IPS DF 6.9 (cell line): ENCODE measurements at regions not wholly inside any gene's neighbourhood (a gene's known extent, or its start where the extent isn't known, plus 50 kb on each side); places are given as distances from the start of the nearest gene placed in this dataset.

Experiments used
- DNase-seq: peaks from one replicate; pipeline ENCODE4 v3.0.0-alpha.2; 2013; ENCODE audit warnings: low read depth, low spot score
- H3K27ac ChIP-seq: one replicate; pipeline ENCODE4 v1.5.1; 2013; ENCODE audit warnings: low read length, control low read depth
- H3K27me3 ChIP-seq: 2 replicates; pipeline ENCODE4 v1.6.1; 2013; ENCODE audit warnings: mild to moderate bottlenecking, low read length; ENCODE audit not compliant: control insufficient read depth, insufficient read depth
- H3K36me3 ChIP-seq: 2 replicates; pipeline ENCODE4 v1.6.1; 2013; ENCODE audit warnings: low read length; ENCODE audit not compliant: control insufficient read depth, insufficient read depth
- H3K4me1 ChIP-seq: 2 replicates; pipeline ENCODE4 v1.6.1; 2013; ENCODE audit warnings: low read length; ENCODE audit not compliant: control insufficient read depth, insufficient read depth
- H3K4me3 ChIP-seq: 2 replicates; pipeline ENCODE4 v1.5.1; 2013; ENCODE audit warnings: mild to moderate bottlenecking, low read length
- H3K9me3 ChIP-seq: 2 replicates; pipeline ENCODE4 v1.6.1; 2013; ENCODE audit warnings: low read length, inconsistent platforms; ENCODE audit not compliant: control insufficient read depth, insufficient read depth
- WGBS: extraction: QIAGEN DNeasy Blood & Tissue Kit; methylation state at CpG from one replicate; pipeline ENCODE4 v1.1.7; 2013; ENCODE audit warnings: mixed read lengths, missing lambda C conversion rate; ENCODE audit not compliant: insufficient read length, insufficient coverage; 5-methylcytosine and 5-hydroxymethylcytosine counted together

DNA sequence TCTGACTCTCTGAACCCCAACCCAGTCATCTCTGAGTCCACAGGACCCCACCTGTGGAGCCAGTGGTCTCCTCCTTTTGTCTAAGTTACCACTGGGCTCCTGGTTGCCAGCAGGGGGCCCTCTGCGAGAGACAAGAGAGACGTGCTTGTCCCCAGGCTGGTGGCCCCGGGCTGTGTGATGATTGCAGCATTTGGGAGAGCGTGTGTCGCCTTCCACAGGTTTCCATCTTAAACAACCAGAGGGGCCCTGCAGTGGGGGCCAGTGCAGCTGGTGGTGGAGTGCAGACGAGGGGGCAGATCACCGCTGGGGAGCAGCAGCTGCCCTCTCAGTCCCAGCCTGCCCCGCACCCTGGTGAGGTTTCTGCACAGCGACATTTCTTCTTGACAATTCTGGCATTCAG is 122.4 kb upstream of the PPP2R2D start:
- Histone ChIP-seq H3K27me3 (no peaks in the 10 kb centered on the region), H3K27ac (no peak overlapping the region), H3K36me3 (no peaks in the 10 kb centered on the region), H3K4me1 (no peaks in the 10 kb centered on the region), H3K9me3 (peaks cover 15% of the 10 kb centered on the region), H3K4me3 (no peak overlapping the region; the same call in 1 of the 2 replicates)
- WGBS: no CpG with 5 or more reads among the region's 9 CpGs
- no peak for DNase-seq

- no peak for DNase-seq
- H3K9me3 ChIP-seq: peaks cover 15% of the 10 kb centered on the region
- no CpG with 5 or more reads among the region's 8 CpGs for WGBS
Observed at GRCh38 chr10:131778842-131779241, 122.0 kb upstream of the PPP2R2D start.

DNA sequence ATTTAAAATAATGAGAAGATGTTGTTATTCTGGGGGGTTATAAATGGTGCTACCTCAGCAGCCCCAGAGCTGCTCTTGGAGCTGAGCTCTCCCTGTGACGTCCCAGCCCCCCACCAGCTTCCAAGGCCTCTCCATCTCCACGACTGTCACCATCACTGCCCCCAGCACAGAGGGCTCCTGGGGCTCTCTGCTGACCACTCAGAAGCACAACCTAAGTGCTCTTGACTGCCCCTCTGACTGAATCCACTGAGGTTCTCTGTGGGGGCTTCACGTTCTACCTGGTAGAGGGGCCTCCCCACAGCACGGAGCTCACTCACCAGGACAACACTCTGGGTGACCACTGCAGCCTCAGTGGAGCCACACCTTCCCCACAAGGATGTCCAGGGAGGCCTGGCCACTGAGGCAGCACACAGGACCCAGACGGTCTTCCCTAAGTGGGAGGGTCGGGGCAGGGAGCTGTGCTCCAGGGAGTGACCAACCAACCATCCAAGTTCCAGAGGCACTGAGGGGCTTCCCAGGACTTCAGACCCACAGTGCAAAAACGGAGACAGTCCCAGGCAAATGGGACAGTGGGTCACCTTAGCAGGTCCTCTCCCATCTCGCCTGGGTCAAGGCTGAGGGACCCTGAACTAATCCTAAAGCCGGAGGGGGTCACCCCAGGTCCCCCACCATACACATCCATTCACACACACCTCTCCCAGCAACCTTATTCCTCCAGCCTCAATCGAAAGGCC is 121.0 kb upstream of the PPP2R2D start:
- H3K4me1 ChIP-seq: no peaks in the 10 kb centered on the region
- WGBS: no CpG with 5 or more reads among the region's 10 CpGs
- DNase-seq: no peak
- no peak overlapping the region for H3K27ac ChIP-seq
- H3K4me3 ChIP-seq: no peak overlapping the region
- no peaks in the 10 kb centered on the region for H3K27me3 ChIP-seq
- peaks cover 15% of the 10 kb centered on the region for H3K9me3 ChIP-seq
- H3K36me3 ChIP-seq: no peaks in the 10 kb centered on the region

More at GRCh38 chr10:131778842-131779241, 122.0 kb upstream of the PPP2R2D start:
- Histone ChIP-seq H3K27me3 (no peaks in the 10 kb centered on the region), H3K27ac (no peak overlapping the region), H3K4me3 (no peak overlapping the region), H3K4me1 (no peaks in the 10 kb centered on the region), H3K36me3 (no peaks in the 10 kb centered on the region)

DNA sequence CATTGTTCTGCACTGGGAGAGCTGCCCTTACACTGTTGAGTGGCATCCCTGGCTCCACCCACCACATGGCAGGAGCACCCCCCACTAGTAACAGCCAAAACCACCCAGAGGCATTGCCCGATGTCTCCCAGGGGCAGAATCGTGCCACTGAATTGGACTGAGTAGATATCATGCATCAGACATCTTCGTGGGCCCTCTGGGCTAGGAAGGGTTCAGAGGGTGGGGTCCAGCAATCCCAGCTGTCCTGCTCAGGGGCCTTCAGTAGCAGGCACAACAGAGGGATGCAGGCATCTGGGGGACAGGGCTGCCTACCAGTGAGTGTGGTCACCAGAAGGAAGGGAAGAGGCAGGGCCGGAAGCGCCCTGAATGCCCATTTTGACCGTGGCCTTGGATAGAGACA is 119.7 kb upstream of the PPP2R2D start:
- no peak overlapping the region for H3K4me3 ChIP-seq
- no peaks in the 10 kb centered on the region for H3K27me3 ChIP-seq
- no peak for DNase-seq
- no peak overlapping the region for H3K27ac ChIP-seq
- H3K36me3 ChIP-seq: no peaks in the 10 kb centered on the region
- peaks cover 15% of the 10 kb centered on the region for H3K9me3 ChIP-seq
- WGBS: no CpG with 5 or more reads among the region's 6 CpGs
- H3K4me1 ChIP-seq: no peaks in the 10 kb centered on the region

DNA sequence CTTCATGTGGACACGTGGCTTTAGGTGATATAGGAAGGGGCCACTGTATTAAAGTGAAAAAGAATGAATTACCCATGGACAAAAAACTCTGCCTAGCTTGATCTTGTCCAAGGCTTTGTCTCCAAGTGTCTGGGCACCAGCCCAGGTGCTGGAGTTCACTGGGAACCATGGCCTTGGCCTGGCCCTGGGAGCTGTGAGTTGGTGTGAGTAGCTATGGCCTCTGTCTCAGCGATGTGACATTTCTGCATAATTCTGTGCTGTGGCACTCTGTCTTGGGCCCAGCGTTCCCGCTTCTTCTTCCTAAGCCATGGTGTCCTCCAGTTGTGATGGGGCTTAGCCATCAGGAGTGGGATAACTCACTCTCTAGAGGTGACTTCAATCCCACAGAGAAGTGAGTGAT is 119.0 kb upstream of the PPP2R2D start:
- Histone ChIP-seq H3K4me3 (no peak overlapping the region), H3K4me1 (no peaks in the 10 kb centered on the region), H3K27ac (no peak overlapping the region), H3K9me3 (peaks cover 14% of the 10 kb centered on the region), H3K27me3 (no peaks in the 10 kb centered on the region), H3K36me3 (no peaks in the 10 kb centered on the region)
- no peak for DNase-seq
- no CpG with 5 or more reads among the region's 4 CpGs for WGBS

GRCh38 chr10:131784363-131785120 is 116.3 kb upstream of the PPP2R2D start:
- H3K27ac ChIP-seq: no peak overlapping the region
- H3K4me1 ChIP-seq: no peaks in the 10 kb centered on the region
- WGBS: no CpG with 5 or more reads among the region's 15 CpGs

DNA sequence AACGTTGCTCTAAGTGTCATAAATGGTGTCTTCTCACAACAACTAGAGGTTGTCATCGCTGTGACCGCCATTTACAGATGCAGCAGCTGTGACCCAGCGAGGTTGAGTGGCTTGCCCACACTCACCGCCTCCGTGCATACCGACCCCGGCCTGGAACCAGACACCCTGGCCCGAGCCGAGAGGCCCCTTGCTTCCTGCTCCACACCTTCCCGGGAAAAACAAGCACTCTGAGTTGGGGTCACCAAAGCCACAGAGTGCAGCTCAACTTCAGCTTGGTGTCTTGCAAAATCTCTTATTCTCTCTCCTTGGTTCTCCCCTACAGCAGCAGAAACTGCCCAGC is 115.7 kb upstream of the PPP2R2D start:
- no CpG with 5 or more reads among the region's 11 CpGs for WGBS

More at GRCh38 chr10:131784363-131785120, 116.3 kb upstream of the PPP2R2D start:
- H3K27me3 ChIP-seq: no peaks in the 10 kb centered on the region
- no peaks in the 10 kb centered on the region for H3K36me3 ChIP-seq
- H3K9me3 ChIP-seq: peaks cover 5% of the 10 kb centered on the region
- no peak overlapping the region for H3K4me3 ChIP-seq
- no peak for DNase-seq

GRCh38 chr10:131786756-131787605 is 113.8 kb upstream of the PPP2R2D start:
- H3K27me3 ChIP-seq: no peaks in the 10 kb centered on the region
- no peak for DNase-seq
- WGBS: no CpG with 5 or more reads among the region's 13 CpGs

More for the DNA sequence above, 115.7 kb upstream of the PPP2R2D start:
- Histone ChIP-seq H3K36me3 (no peaks in the 10 kb centered on the region), H3K9me3 (peaks cover 5% of the 10 kb centered on the region), H3K27me3 (no peaks in the 10 kb centered on the region), H3K4me1 (no peaks in the 10 kb centered on the region), H3K27ac (no peak overlapping the region), H3K4me3 (no peak overlapping the region)
- no peak for DNase-seq

GRCh38 chr10:131787961-131788360 is 112.8 kb upstream of the PPP2R2D start:
- H3K27ac ChIP-seq: no peak overlapping the region
- WGBS: no CpG with 5 or more reads among the region's 4 CpGs
- no peaks in the 10 kb centered on the region for H3K27me3 ChIP-seq
- H3K36me3 ChIP-seq: no peaks in the 10 kb centered on the region
- H3K9me3 ChIP-seq: peaks cover 3% of the 10 kb centered on the region
- DNase-seq: no peak
- no peaks in the 10 kb centered on the region; the same call in 1 of the 2 replicates for H3K4me1 ChIP-seq
- H3K4me3 ChIP-seq: no peak overlapping the region

More at GRCh38 chr10:131786756-131787605, 113.8 kb upstream of the PPP2R2D start:
- Histone ChIP-seq H3K4me1 (no peaks in the 10 kb centered on the region; the same call in 1 of the 2 replicates), H3K36me3 (no peaks in the 10 kb centered on the region), H3K9me3 (peaks cover 2% of the 10 kb centered on the region), H3K4me3 (no peak overlapping the region), H3K27ac (no peak overlapping the region)

GRCh38 chr10:131788386-131788785 is 112.4 kb upstream of the PPP2R2D start:
- H3K9me3 ChIP-seq: peaks cover 3% of the 10 kb centered on the region
- H3K4me1 ChIP-seq: no peaks in the 10 kb centered on the region; the same call in 1 of the 2 replicates
- no peak for DNase-seq
- WGBS: no CpG with 5 or more reads among the region's 6 CpGs
- H3K27me3 ChIP-seq: no peaks in the 10 kb centered on the region
- H3K4me3 ChIP-seq: no peak overlapping the region
- H3K36me3 ChIP-seq: no peaks in the 10 kb centered on the region
- no peak overlapping the region for H3K27ac ChIP-seq
